Brain microvascular endothelial cell (primary cell): ENCODE measurements at regions not wholly inside any gene's neighbourhood (a gene's known extent, or its start where the extent isn't known, plus 50 kb on each side); places are given as distances from the start of the nearest gene placed in this dataset.

Experiments
- DNase-seq: peaks from one replicate; pipeline ENCODE4 v3.0.0-alpha.2; 2020
- H3K27ac ChIP-seq: fragments of 250-450 bp; sonication (Bioruptor Pico); 2 replicates; pipeline ENCODE4 v1.5.1; 2020; ENCODE audit warnings: mild to moderate bottlenecking, moderate library complexity
- H3K27me3 ChIP-seq: fragments of 250-450 bp; sonication (Bioruptor Pico); replicated peaks from 2 replicates; pipeline ENCODE4 v1.5.1; 2020; ENCODE audit warnings: mild to moderate bottlenecking
- H3K36me3 ChIP-seq: fragments of 250-450 bp; sonication (Bioruptor Pico); replicated peaks from 2 replicates; pipeline ENCODE4 v1.5.1; 2020; ENCODE audit warnings: mild to moderate bottlenecking
- H3K4me3 ChIP-seq: 2 replicates; pipeline ENCODE4 v1.5.1; 2011; ENCODE audit warnings: low read depth, mild to moderate bottlenecking, control low read depth, low read length, moderate library complexity
- in situ Hi-C: cut with HindIII; loops from 2 replicates; pipeline ENCODE4 v1.10.0; 2017; ENCODE audit warnings: low sequenced_read_pairs, low pct_ligation_motif_present
- TF ChIP-seq, protein P1 (sequence below): IDR thresholded peaks from 2 replicates; pipeline ENCODE4 v1.5.1; 2011; ENCODE audit warnings: low read depth, mild to moderate bottlenecking, moderate library complexity, low read length, control low read depth, inconsistent platforms; ENCODE audit errors: missing control alignments

DNA sequence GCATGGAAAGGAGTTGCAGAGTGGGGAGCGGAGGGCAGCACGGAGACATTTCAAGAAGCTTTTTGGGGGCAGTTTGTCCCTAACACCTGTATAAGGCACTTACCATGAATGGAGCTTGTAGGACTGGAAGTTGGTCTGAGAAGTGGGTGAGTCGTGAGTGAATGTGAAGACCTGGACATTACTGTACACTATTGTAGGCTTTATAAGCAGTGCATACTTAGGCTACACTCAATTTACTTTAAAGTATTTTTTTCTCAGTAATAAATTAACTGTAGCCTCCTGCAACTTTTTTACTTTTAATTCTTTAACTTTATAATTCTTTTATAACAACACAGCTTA lies 141.6 kb upstream of the ETV3 start:
- TF ChIP-seq, protein P1, sequence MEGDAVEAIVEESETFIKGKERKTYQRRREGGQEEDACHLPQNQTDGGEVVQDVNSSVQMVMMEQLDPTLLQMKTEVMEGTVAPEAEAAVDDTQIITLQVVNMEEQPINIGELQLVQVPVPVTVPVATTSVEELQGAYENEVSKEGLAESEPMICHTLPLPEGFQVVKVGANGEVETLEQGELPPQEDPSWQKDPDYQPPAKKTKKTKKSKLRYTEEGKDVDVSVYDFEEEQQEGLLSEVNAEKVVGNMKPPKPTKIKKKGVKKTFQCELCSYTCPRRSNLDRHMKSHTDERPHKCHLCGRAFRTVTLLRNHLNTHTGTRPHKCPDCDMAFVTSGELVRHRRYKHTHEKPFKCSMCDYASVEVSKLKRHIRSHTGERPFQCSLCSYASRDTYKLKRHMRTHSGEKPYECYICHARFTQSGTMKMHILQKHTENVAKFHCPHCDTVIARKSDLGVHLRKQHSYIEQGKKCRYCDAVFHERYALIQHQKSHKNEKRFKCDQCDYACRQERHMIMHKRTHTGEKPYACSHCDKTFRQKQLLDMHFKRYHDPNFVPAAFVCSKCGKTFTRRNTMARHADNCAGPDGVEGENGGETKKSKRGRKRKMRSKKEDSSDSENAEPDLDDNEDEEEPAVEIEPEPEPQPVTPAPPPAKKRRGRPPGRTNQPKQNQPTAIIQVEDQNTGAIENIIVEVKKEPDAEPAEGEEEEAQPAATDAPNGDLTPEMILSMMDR, result no peak
- no peak overlapping the region for H3K4me3 ChIP-seq
- H3K36me3 ChIP-seq, result no peaks in the 10 kb centered on the region
- in situ Hi-C loops, result no loop called here
- H3K27me3 ChIP-seq, result peaks cover 3% of the 10 kb centered on the region
- DNase-seq, result no peak
- H3K27ac ChIP-seq, result no peak overlapping the region

DNA sequence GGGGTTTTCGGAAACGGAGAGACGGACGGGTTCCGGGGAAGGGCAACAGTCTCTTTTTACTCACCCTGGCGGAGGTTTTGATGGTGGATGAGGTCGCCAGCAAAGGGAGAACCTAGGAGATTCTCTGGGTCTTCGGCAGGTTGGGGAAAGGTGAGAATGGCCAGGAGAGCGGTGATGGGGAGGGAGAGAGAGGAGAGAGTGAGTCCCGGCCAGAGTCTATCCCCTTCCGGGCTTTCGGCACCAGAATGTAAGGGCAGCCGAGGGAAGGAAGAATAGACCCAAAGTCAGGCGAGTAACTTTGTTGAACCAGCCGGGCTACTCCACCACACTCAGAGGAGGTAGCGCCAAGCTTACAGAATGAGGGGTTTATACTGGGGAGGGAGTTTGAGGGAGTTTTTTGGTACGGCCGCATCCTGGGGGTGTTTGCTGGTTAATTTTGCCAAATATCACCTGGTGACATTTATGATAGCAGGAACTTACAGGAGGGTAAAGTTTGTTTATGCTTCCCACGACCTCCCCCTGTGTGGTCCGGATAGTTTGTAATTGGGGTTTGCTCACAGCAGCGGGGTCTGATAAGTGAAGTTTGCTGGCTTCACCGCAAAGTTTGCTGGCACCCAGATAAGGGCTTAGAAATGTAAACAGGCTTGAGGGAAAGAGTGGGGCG lies 141.1 kb upstream of the ETV3 start:
- TF ChIP-seq, protein P1, result no peak
- in situ Hi-C loops, result no loop called here
- peaks cover 3% of the 10 kb centered on the region for H3K27me3 ChIP-seq
- no peak overlapping the region for H3K4me3 ChIP-seq
- H3K27ac ChIP-seq, result no peak overlapping the region
- no peak for DNase-seq
- H3K36me3 ChIP-seq, result no peaks in the 10 kb centered on the region

- H3K36me3 ChIP-seq, result no peaks in the 10 kb centered on the region
- TF ChIP-seq, protein P1, result no peak
- in situ Hi-C loops, result no loop called here
- no peak overlapping the region for H3K4me3 ChIP-seq
- no peak overlapping the region for H3K27ac ChIP-seq
- peaks cover 3% of the 10 kb centered on the region for H3K27me3 ChIP-seq
- DNase-seq, result no peak
Observed at GRCh38 chr1:157278383-157279137, 140.4 kb upstream of the ETV3 start.

GRCh38 chr1:157277913-157278312 lies 139.7 kb upstream of the ETV3 start:
- in situ Hi-C loops, result no loop called here
- Histone ChIP-seq H3K27ac (no peak overlapping the region), H3K36me3 (no peaks in the 10 kb centered on the region), H3K4me3 (no peak overlapping the region), H3K27me3 (peaks cover 3% of the 10 kb centered on the region)
- TF ChIP-seq, protein P1, result no peak
- no peak for DNase-seq

DNA sequence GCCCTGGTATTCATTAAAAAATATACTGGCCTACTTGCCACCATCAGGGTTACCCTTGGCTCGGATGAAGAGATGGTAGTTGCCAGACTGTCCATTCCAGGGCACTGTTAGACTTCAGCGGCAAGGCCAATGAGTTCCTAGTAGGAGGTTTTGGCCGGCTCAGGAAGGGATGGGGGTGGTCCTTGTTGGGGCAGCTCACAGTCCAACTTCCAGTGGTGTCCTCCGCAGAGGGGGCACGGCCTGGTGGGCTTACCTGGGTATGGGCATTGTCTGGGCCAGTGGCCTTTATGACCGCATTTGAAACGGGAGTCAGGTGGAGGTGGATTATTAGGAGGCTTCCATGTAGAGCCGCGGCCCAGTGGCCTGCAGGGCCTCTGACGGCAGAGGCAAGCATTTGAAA lies 139.1 kb upstream of the ETV3 start:
- DNase-seq, result no peak
- Histone ChIP-seq H3K27me3 (peaks cover 3% of the 10 kb centered on the region), H3K36me3 (no peaks in the 10 kb centered on the region), H3K27ac (no peak overlapping the region), H3K4me3 (no peak overlapping the region)
- TF ChIP-seq, protein P1, result no peak
- in situ Hi-C loops, result no loop called here
